AG04450 (cell line): ENCODE measurements at regions not wholly inside any gene's neighbourhood (a gene's known extent, or its start where the extent isn't known, plus 50 kb on each side); places are given as distances from the start of the nearest gene placed in this dataset.
A peak's percentile ranks its signal among the peaks of the same experiment; 100 is the strongest.

Source experiments
- CTCF ChIA-PET: fragments of 300-600, 350-600 bp; formaldehyde crosslinking; extraction: SDS; loops from one replicate; lab custom pipeline; 2022; ENCODE audit warnings: antibody characterized with exemption, inconsistent platforms; lab: Charles Lee
- POLR2A ChIA-PET: fragments of 350-600 bp; formaldehyde crosslinking; extraction: SDS; loops from one replicate; lab custom pipeline; 2021; ENCODE audit warnings: antibody characterized with exemption, inconsistent platforms; lab: Yijun Ruan, JAX
- DNase-seq: peaks from one replicate; pipeline ENCODE4 v3.0.0-alpha.2; 2011; ENCODE audit warnings: low read depth, low spot score
- H3K27ac ChIP-seq: one replicate; pipeline ENCODE4 v1.5.1; 2012; ENCODE audit warnings: low read depth, low read length, control low read depth
- H3K27me3 ChIP-seq: one replicate; pipeline ENCODE4 v1.6.0; 2012; ENCODE audit warnings: low read length; ENCODE audit not compliant: control insufficient read depth, insufficient read depth
- H3K4me3 ChIP-seq: 2 replicates; pipeline ENCODE4 v1.5.1; 2011; ENCODE audit warnings: mild to moderate bottlenecking, low read depth, low read length, control low read depth
- H3K9me3 ChIP-seq: 2 replicates; pipeline ENCODE4 v1.5.1; 2012; ENCODE audit warnings: low read length; ENCODE audit not compliant: control insufficient read depth, insufficient read depth
- TF ChIP-seq, protein P1 (sequence below): IDR thresholded peaks from 2 replicates; pipeline ENCODE4 v1.5.1; 2011; ENCODE audit warnings: low read depth, low read length, control low read depth, inconsistent platforms

DNA sequence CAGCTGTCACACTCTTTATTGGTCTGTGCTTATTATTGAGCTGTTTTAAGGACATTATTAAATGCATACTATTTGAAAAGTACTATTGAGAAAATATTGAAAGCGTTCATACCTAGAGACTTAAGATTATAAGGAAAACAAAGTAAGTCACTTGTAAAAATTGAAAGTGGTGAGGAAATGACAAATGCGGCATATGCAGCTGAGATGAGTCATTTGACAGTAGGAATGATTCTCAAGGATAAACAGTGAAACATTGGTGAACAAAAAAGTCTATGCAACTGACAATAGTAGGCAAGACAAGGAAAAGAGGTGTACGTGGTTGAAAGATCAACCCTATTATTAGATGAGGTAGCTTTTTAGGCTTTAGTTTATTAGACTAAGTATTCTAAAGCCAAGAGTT, 82.6 kb upstream of the MAP10 start:
- ChIA-PET CTCF (no interaction called here), POLR2A (no interaction called here)
- H3K4me3 ChIP-seq, result no peak overlapping the region
- H3K27me3 ChIP-seq, result no peaks in the 10 kb centered on the region
- no peak overlapping the region for H3K27ac ChIP-seq
- TF ChIP-seq, protein P1, sequence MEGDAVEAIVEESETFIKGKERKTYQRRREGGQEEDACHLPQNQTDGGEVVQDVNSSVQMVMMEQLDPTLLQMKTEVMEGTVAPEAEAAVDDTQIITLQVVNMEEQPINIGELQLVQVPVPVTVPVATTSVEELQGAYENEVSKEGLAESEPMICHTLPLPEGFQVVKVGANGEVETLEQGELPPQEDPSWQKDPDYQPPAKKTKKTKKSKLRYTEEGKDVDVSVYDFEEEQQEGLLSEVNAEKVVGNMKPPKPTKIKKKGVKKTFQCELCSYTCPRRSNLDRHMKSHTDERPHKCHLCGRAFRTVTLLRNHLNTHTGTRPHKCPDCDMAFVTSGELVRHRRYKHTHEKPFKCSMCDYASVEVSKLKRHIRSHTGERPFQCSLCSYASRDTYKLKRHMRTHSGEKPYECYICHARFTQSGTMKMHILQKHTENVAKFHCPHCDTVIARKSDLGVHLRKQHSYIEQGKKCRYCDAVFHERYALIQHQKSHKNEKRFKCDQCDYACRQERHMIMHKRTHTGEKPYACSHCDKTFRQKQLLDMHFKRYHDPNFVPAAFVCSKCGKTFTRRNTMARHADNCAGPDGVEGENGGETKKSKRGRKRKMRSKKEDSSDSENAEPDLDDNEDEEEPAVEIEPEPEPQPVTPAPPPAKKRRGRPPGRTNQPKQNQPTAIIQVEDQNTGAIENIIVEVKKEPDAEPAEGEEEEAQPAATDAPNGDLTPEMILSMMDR, result no peak
- peaks cover 3% of the 10 kb centered on the region; the same call in 1 of the 2 replicates for H3K9me3 ChIP-seq
- no peak for DNase-seq

- POLR2A ChIA-PET, result no interaction called here
Measured at GRCh38 chr1:232725305-232726047, 79.7 kb upstream of the MAP10 start.

DNA sequence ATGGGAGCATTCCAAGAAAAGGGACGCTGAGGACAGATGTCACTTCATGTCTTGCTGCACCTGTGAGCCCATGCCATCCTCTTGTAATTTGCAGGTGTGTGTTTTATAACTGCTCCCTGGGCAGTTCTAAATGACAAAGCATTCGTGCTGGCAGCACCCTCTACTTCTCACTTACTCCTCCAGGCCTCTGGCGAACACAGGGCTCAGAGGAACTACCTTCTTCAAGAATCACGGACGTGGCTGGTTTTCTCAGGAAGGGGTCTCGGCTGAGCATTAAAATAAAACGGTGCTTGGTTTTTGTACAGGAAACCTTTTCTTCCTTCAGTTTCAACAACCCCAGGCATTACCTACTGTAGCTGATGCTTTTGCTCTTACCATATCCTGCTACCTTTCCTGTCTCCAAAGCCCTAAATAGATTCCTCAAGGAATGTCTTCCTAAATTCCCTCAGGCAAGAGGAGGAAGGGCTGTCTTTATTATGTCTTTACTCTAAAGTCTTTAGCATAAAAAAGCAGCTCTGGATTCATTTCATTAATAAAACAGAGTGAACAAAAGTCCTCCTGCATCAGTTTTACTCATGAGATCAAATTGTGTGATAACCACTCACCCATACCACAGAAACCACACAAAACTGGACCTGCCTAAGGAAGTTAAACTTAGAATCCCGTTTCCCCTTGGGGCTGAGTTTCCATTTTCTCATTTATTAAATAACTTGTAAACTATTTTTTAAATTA, 79.0 kb upstream of the MAP10 start:
- Histone ChIP-seq H3K27ac (no peak overlapping the region), H3K4me3 (no peak overlapping the region), H3K9me3 (no peaks in the 10 kb centered on the region), H3K27me3 (no peaks in the 10 kb centered on the region)
- TF ChIP-seq, protein P1, result no peak
- DNase-seq, result no peak
- ChIA-PET POLR2A (no interaction called here), CTCF (interaction anchor here (0.5 to 0.9 kb wide), 2 partner anchors 58 to 69 kb away, joined by 3 read pairs; no protein-coding TSS in a partner anchor)

More at GRCh38 chr1:232725305-232726047, 79.7 kb upstream of the MAP10 start:
- Histone ChIP-seq H3K9me3 (no peaks in the 10 kb centered on the region), H3K27ac (no peak overlapping the region), H3K4me3 (no peak overlapping the region), H3K27me3 (no peaks in the 10 kb centered on the region)
- TF ChIP-seq, protein P1, result no peak
- CTCF ChIA-PET, result interaction anchor here (0.9 kb wide), 1 partner anchor 57 kb away, joined by 3 read pairs; no protein-coding TSS in a partner anchor
- DNase-seq, result no peak

DNA sequence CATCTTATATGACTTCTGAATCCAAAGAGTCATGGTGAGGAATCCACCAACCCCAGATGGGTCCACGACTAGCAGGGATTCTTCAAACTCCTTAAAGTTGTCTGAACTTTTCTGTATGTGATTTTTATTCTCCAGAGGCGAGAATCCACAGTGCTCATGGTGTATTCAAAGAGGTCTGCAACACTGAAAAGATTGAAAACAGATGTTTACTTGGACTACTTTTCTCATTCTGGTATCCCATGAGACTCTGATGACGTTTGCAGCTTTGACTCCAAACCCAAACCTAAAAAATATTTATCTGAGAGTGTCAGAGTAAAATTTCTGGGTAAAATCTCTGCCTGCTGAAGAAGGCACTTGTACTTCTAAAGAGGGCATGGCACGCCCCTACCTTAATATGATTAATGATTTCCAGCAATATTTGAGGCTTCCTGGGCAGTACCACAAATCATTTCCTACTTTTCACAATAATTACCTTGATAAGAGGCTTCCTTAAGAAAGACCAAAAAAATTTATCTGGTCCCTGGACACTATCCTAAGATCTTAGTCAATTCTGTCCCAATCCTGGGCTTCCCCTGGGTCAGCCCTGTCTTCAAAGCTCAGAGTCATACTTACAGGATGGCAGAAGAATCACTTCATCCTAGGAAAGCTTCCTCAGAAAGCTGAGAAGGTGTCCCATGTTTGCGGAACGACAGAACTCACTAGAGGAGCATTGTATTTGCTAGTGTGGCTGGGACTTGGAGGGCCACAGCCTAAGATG, 76.5 kb upstream of the MAP10 start:
- ChIA-PET POLR2A (no interaction called here), CTCF (no interaction called here)
- H3K4me3 ChIP-seq, result no peak overlapping the region
- no peaks in the 10 kb centered on the region for H3K9me3 ChIP-seq
- TF ChIP-seq, protein P1, result no peak
- H3K27me3 ChIP-seq, result no peaks in the 10 kb centered on the region
- peak; percentile 23 for DNase-seq
- H3K27ac ChIP-seq, result no peak overlapping the region
